Lower leg skin (tissue), 4 donors: ENCODE measurements at regions not wholly inside any gene's neighbourhood (a gene's known extent, or its start where the extent isn't known, plus 50 kb on each side); places are given as distances from the start of the nearest gene placed in this dataset.

Experiments
- DNase-seq, 2 donors: peaks; one replicate each; pipeline ENCODE4 v3.0.0-alpha.2; 2019; ENCODE audit warnings: low spot score in 2 of 2
- H3K4me3 ChIP-seq: fragments of 200-600 bp; sonication (generic); 2 replicates; pipeline ENCODE4 v1.5.1; 2017; ENCODE audit warnings: mild to moderate bottlenecking, low read depth; ENCODE audit not compliant: poor library complexity, severe bottlenecking
- POLR2A ChIP-seq, 2 donors: fragments of 450-650 bp; IDR thresholded peaks; one replicate each; pipeline ENCODE4 v1.6.1; 2016 to 2017; ENCODE audit warnings: antibody characterized with exemption in 2 of 2, mild to moderate bottlenecking in 1 of 2, moderate library complexity in 1 of 2
- WGBS, 2 donors: methylation state at CpG; one replicate each; pipeline ENCODE4 v1.1.5; 2018; 5-methylcytosine and 5-hydroxymethylcytosine counted together
- intact Hi-C: fragments of 100-400 bp; cut with DNase I; formaldehyde crosslinking; loops from one replicate; pipeline ENCODE4 v1.15.0; 2023; ENCODE audit warnings: low total_unique reads
- TF ChIP-seq, protein P1 (sequence below), 3 donors: fragments of 450-650 bp; IDR thresholded peaks; one replicate each; pipeline ENCODE4 v1.5.1; 2016; ENCODE audit warnings: antibody characterized with exemption in 3 of 3, mild to moderate bottlenecking in 3 of 3, moderate library complexity in 2 of 3

DNA sequence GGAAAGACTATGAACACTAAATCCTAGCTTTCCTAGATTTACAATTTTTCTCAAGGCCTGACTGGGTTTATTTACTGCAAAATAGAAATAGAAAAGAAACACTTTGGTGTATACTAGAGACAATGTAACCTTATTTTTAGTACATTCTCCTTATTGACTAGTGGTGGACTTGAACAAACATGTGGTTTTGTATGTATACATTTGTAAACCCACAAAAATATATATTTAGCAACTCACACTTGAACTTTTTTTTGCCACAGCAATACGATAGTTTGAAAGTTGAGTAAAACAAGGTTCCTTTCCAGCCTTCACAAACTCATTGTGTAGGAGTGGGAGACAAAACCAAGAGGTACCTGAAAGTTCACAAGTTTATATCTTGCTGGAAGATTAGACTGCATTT, 1633.4 kb upstream of the LRRTM1 start:
- DNase-seq: no peak
- intact Hi-C loops: no loop called here
- WGBS, 2 donors: 66 to 79% methylated on average over 1 of the region's 1 CpG
- no peak overlapping the region for H3K4me3 ChIP-seq
- TF ChIP-seq POLR2A (IDR thresholded peaks at IDR 0.05): no peak
- TF ChIP-seq, protein P1, sequence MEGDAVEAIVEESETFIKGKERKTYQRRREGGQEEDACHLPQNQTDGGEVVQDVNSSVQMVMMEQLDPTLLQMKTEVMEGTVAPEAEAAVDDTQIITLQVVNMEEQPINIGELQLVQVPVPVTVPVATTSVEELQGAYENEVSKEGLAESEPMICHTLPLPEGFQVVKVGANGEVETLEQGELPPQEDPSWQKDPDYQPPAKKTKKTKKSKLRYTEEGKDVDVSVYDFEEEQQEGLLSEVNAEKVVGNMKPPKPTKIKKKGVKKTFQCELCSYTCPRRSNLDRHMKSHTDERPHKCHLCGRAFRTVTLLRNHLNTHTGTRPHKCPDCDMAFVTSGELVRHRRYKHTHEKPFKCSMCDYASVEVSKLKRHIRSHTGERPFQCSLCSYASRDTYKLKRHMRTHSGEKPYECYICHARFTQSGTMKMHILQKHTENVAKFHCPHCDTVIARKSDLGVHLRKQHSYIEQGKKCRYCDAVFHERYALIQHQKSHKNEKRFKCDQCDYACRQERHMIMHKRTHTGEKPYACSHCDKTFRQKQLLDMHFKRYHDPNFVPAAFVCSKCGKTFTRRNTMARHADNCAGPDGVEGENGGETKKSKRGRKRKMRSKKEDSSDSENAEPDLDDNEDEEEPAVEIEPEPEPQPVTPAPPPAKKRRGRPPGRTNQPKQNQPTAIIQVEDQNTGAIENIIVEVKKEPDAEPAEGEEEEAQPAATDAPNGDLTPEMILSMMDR (IDR thresholded peaks at IDR 0.05): no peak

DNA sequence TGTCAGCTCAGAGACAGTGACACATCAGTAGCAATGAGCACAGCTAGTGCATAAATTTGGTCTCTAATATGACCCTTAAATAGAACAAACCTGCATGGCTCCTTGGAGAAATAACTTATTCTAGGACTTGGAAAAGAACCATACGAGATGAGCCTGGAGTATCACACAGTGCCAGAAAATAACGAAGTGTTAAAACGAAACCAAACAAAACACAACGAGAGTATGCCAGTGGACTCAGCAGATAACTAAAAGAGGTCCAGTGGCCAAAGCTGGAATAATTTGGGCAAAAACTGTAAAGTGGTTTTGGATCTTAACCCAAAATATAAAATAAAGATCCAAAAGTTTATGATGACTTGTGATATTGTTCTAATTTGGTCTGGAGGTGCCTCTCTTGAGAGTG, 1599.0 kb upstream of the LRRTM1 start:
- 83 to 88% methylated on average over 4 of the region's 4 CpGs for WGBS, 2 donors
- no peak overlapping the region for H3K4me3 ChIP-seq
- intact Hi-C loops: no loop called here
- no peak for DNase-seq
- TF ChIP-seq, protein P1 (IDR thresholded peaks at IDR 0.05): no peak
- TF ChIP-seq POLR2A (IDR thresholded peaks at IDR 0.05): no peak

DNA sequence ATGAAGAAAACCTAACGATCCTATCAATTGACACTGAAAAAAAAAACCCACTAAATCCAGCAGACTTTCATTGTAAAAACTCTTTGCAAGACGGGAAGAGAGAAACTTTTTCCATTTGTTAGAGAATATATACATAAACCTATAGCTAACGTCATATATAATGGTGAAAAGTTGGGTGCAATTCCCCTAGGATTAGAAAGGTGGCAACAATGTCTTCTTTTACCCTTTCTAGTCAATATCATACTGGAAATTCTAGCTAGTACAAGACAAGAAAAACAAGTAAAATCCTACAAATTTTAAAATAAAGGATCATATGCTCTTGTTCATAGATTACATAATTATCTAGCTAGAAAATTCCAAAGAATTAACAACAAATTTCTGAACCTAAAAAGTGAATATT, 1596.5 kb upstream of the LRRTM1 start:
- TF ChIP-seq, protein P1 (IDR thresholded peaks at IDR 0.05): no peak
- TF ChIP-seq POLR2A (IDR thresholded peaks at IDR 0.05): no peak
- 59 to 62% methylated on average over 3 of the region's 3 CpGs for WGBS, 2 donors
- H3K4me3 ChIP-seq: no peak overlapping the region
- DNase-seq: no peak
- intact Hi-C loops: no loop called here

DNA sequence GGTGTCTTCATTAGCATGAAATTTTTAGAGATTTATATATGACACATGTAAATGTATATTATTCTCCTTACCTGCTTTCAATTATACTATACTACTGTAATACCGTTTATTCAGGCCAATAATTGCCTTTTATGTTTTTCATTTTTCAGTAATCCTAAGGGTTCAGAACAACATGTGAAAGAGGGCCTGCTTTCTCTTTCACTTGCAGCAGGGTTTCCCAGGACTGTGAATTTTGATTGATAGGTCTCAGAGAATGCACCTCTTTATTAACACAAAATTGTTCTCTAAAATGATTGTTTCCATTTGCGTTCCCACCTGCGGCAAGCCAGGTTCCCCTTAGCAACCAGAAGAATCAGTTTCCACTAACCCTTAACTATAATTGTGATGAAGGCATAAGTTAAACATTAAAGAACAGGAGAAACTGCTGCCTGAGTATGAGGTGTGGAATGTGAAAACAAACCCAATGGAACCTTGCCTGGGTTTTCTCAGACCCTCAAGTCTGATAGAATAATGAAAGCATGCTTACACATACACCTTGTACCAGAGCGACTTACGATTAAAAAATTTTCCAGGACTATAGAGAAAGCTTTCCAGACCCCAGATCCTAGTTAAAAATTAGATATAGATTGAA, 1591.2 kb upstream of the LRRTM1 start:
- WGBS, 2 donors: 76 to 80% methylated on average over 5 of the region's 5 CpGs
- H3K4me3 ChIP-seq: no peak overlapping the region
- no peak for DNase-seq
- intact Hi-C loops: no loop called here
- TF ChIP-seq, protein P1 (IDR thresholded peaks at IDR 0.05): no peak
- TF ChIP-seq POLR2A (IDR thresholded peaks at IDR 0.05): no peak

DNA sequence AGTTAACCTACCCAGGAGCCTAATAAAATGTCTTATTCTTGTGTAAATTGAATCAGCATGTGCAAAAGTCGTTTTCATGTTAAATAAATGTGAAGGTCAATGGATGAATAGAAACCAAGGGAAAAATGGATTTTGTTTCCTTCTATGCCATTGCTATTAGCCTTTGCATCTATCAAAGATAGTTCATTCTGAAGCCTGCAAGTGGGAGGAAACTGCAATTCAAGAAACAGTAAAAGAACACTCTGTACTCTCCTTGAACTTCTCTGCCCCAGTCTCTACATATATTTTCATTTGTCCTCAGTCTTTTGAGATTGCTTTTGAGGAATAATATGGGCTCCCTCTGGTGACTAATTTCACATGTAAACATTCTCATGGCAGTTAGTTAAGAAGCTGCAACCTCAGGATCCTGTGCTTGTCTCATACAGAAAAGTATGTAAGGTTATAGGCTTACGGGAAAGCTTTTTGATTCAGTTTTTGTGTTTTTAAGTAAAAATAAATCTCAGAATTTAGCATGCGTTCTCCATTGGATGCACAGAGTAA, 1590.0 kb upstream of the LRRTM1 start:
- no peak for TF ChIP-seq POLR2A (IDR thresholded peaks at IDR 0.05)
- TF ChIP-seq, protein P1 (IDR thresholded peaks at IDR 0.05): no peak

DNA sequence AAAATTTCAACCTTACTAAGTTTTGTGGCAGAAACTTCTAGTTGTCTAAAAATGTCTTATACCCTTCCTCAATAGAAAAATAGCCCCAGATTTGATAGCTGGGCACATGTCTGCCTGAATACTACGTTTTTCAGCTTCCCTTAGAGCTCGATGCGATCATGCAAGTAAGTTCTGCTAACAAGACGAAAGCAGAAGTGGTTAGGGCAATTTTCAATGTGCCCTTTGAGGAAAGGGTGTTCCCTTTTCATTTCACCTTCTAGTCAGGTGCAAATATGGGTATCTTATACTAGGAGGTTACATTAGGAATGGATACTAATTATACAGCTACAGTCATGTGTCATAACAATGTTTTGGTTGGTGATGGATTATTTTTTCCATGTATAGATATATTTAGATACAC, 1572.1 kb upstream of the LRRTM1 start:
- intact Hi-C loops: no loop called here
- DNase-seq: no peak
- WGBS, 2 donors: 66 to 72% methylated on average over 4 of the region's 4 CpGs
- no peak overlapping the region for H3K4me3 ChIP-seq
- no peak for TF ChIP-seq POLR2A (IDR thresholded peaks at IDR 0.05)
- TF ChIP-seq, protein P1 (IDR thresholded peaks at IDR 0.05): no peak

More for the DNA sequence above, 1590.0 kb upstream of the LRRTM1 start:
- 63 to 67% methylated on average over 3 of the region's 3 CpGs for WGBS, 2 donors
- DNase-seq: no peak
- no peak overlapping the region for H3K4me3 ChIP-seq
- intact Hi-C loops: no loop called here
